HG03558 (cell line): ENCODE measurements at regions not wholly inside any gene's neighbourhood (a gene's known extent, or its start where the extent isn't known, plus 50 kb on each side); places are given as distances from the start of the nearest gene placed in this dataset.

Experiments used
- ATAC-seq: cut with Tn5 transposase; IDR thresholded peaks from one replicate; pipeline ENCODE4 v1.9.1; 2021; ENCODE audit warnings: moderate number of reproducible peaks; ENCODE audit not compliant: unreplicated experiment; ENCODE audit errors: extremely low read depth

- ATAC-seq: no peak
Observed at GRCh38 chrX:6363188-6363587, 134.5 kb upstream of the NLGN4X start.

GRCh38 chrX:6325437-6325836 lies 96.8 kb upstream of the NLGN4X start:
- no peak for ATAC-seq

GRCh38 chrX:6313356-6313755 lies 84.7 kb upstream of the NLGN4X start:
- ATAC-seq: no peak

- peak; percentile 60 for ATAC-seq
Observed at GRCh38 chrX:6311540-6311939, 82.9 kb upstream of the NLGN4X start.

GRCh38 chrX:6307156-6307555 lies 78.5 kb upstream of the NLGN4X start:
- no peak for ATAC-seq

DNA sequence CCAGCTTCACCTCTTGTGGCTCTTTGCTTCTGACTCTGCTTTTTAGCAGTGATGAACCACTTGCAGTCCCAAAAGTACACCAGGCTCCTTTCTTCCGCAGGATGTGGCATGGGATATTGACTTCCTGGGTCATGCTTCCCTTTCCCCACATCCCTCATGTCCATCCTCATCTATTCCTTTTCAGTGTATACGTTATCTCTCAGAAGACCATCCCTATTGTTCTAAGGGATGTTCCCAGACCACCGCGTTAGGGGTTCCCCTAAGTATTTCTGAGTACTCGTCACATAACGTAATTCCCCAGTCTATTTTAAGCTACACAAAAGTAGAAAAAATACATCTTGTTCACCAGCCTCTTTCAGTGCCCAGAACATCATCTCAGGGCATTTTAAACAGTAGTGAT lies 71.1 kb upstream of the NLGN4X start:
- ATAC-seq: no peak

- no peak for ATAC-seq
Observed at GRCh38 chrX:6293716-6294115, 65.0 kb upstream of the NLGN4X start.

- no peak for ATAC-seq
Observed at GRCh38 chrX:6292599-6292998, 63.9 kb upstream of the NLGN4X start.

- ATAC-seq: no peak
Observed at GRCh38 chrX:6291444-6291843, 62.8 kb upstream of the NLGN4X start.

DNA sequence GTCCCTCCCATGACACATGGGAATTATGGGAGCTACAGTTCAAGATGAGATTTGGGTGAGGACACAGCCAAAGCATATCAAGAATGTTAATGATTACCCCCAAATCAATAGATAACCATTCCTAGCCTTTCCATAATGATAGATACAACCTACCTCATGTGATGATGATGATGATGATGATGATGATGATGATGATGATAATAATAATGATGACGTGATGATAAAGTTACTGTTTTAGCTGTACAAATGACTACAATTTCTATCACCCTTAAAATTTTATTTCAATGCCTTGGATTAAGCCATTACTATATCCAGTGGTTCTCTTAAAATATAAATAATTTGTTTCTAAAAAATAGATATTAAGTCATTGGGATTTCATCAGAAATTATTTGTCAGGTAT lies 55.2 kb upstream of the NLGN4X start:
- ATAC-seq: no peak

DNA sequence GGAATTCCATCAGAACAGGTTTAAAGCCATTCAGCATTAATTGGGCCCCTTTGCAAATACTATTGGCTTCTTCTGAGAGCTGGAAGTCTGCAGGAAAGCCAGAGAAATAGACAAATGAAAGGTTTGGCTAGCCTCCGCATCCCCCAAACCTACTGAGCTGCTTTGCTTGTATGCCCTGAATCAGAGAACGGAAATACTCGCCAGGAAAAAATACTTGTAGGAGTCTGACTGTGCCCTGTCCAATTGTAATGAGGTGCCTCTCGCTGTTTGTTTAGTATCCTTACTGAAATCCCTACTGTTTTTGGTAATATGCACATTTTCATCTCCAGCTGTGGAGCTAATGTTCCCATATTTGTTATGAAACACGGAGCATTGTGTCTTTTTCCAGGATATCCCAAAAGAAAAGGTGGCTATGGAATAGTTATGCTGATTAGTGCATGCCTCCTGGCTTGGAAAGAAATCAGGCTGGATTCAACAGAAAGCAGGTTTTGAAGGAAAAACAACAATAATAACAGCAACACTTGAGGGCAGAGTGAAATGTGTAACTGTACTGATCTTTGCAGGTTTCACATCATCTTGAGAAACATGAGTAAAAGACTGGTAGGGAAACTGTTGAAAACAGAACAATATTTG lies 50.7 kb upstream of the NLGN4X start:
- no peak for ATAC-seq
